ENCODE measurements at regions not wholly inside any gene's neighbourhood (a gene's known extent, or its start where the extent isn't known, plus 50 kb on each side); places are given as distances from the start of the nearest gene placed in this dataset.

- H3K27me3 Mint-ChIP-seq (ENCODE audit: low read depth in 3 of 3) = peaks cover 0 to 3% (median 0%) of the 10 kb centered on the region in 3 donors
- no peak for TF ChIP-seq CTCF (IDR thresholded peaks at IDR 0.05)
- no peak overlapping the region for H3K4me3 Mint-ChIP-seq
- H3K4me1 ChIP-seq (ENCODE audit: control insufficient read depth in 1 of 2, insufficient read depth in 2 of 2, low read length in 2 of 2) = no peaks in the 10 kb centered on the region
- H3K27ac Mint-ChIP-seq = no peak overlapping the region
- H3K9me3 ChIP-seq (replicated peaks in 1 of 2; ENCODE audit: control insufficient read depth in 1 of 2, insufficient read depth in 1 of 2, low read length in 2 of 2) = peaks cover 0 to 9% of the 10 kb centered on the region in 2 donors
- no peaks in the 10 kb centered on the region for H3K36me3 ChIP-seq (replicated peaks in 1 of 2; ENCODE audit: control insufficient read depth in 1 of 2, insufficient read depth in 2 of 2, low read length in 2 of 2)
- no peak overlapping the region for H3K9ac ChIP-seq (ENCODE audit: insufficient read depth, low read length, poor library complexity, severe bottlenecking)
- no peaks in the 10 kb centered on the region for H3K79me2 ChIP-seq (ENCODE audit: insufficient read depth, low read length)
- no peaks in the 10 kb centered on the region for H3K27me3 ChIP-seq (ENCODE audit: control insufficient read depth in 2 of 2, insufficient read depth in 2 of 2, low read length in 2 of 2)
- H3K4me3 ChIP-seq (replicated peaks in 1 of 3; ENCODE audit: low read depth in 2 of 3, low read length in 3 of 3) = no peak overlapping the region
- H3K4me2 ChIP-seq (replicated peaks; ENCODE audit: extremely low read depth, low read length, poor library complexity, severe bottlenecking) = no peak overlapping the region
- H2AFZ ChIP-seq (ENCODE audit: insufficient read depth, low read depth, low read length, poor library complexity, severe bottlenecking) = no peak overlapping the region
- H3K4me1 Mint-ChIP-seq = no peaks in the 10 kb centered on the region
- intact Hi-C loops (cut with micrococcal nuclease) = no loop called here
- 37% methylated on average over 2 of the region's 3 CpGs for WGBS (ENCODE audit: insufficient coverage)
- H4K20me1 ChIP-seq (ENCODE audit: insufficient read depth, low read length) = no peaks in the 10 kb centered on the region
- H3K36me3 Mint-ChIP-seq = no peaks in the 10 kb centered on the region
- peaks cover 2 to 10% (median 4%) of the 10 kb centered on the region in 7 donors for H3K9me3 Mint-ChIP-seq
- H3K27ac ChIP-seq (ENCODE audit: low read depth in 1 of 2, low read length in 2 of 2) = no peak overlapping the region
- no peak for DNase-seq
Measured at GRCh38 chr11:43072096-43072495, 239.7 kb upstream of the API5 start.

GRCh38 chr11:43072911-43073310, 238.9 kb upstream of the API5 start:
- intact Hi-C loops (cut with micrococcal nuclease) = no loop called here
- Histone ChIP-seq H3K4me3 (replicated peaks in 1 of 3; ENCODE audit: low read depth in 2 of 3, low read length in 3 of 3) (no peak overlapping the region), H3K4me1 (ENCODE audit: control insufficient read depth in 1 of 2, insufficient read depth in 2 of 2, low read length in 2 of 2) (no peaks in the 10 kb centered on the region), H4K20me1 (ENCODE audit: insufficient read depth, low read length) (no peaks in the 10 kb centered on the region), H3K36me3 (replicated peaks in 1 of 2; ENCODE audit: control insufficient read depth in 1 of 2, insufficient read depth in 2 of 2, low read length in 2 of 2) (no peaks in the 10 kb centered on the region), H3K27ac (ENCODE audit: low read depth in 1 of 2, low read length in 2 of 2) (no peak overlapping the region), H3K79me2 (ENCODE audit: insufficient read depth, low read length) (no peaks in the 10 kb centered on the region), H3K9me3 (replicated peaks in 1 of 2; ENCODE audit: control insufficient read depth in 1 of 2, insufficient read depth in 1 of 2, low read length in 2 of 2) (peaks cover 0 to 9% of the 10 kb centered on the region in 2 donors), H3K27me3 (ENCODE audit: control insufficient read depth in 2 of 2, insufficient read depth in 2 of 2, low read length in 2 of 2) (no peaks in the 10 kb centered on the region), H3K9ac (ENCODE audit: insufficient read depth, low read length, poor library complexity, severe bottlenecking) (no peak overlapping the region), H3K4me2 (replicated peaks; ENCODE audit: extremely low read depth, low read length, poor library complexity, severe bottlenecking) (no peak overlapping the region), H2AFZ (ENCODE audit: insufficient read depth, low read depth, low read length, poor library complexity, severe bottlenecking) (no peak overlapping the region)
- TF ChIP-seq CTCF (IDR thresholded peaks at IDR 0.05) = no peak
- Mint-ChIP-seq H3K4me1 (no peaks in the 10 kb centered on the region), H3K4me3 (no peak overlapping the region), H3K27ac (no peak overlapping the region), H3K9me3 (peaks cover 2 to 7% (median 4%) of the 10 kb centered on the region in 7 donors), H3K27me3 (ENCODE audit: low read depth in 3 of 3) (peaks cover 0 to 3% (median 0%) of the 10 kb centered on the region in 3 donors), H3K36me3 (no peaks in the 10 kb centered on the region)
- WGBS (ENCODE audit: insufficient coverage) = 50% methylated on average over 1 of the region's 4 CpGs
- no peak for DNase-seq
